VCaP (cell line): ENCODE measurements at regions not wholly inside any gene's neighbourhood (a gene's known extent, or its start where the extent isn't known, plus 50 kb on each side); places are given as distances from the start of the nearest gene placed in this dataset.

Experiments
- H3K27ac ChIP-seq: fragments of 450-650 bp; 2 replicates; pipeline ENCODE4 v1.5.1; 2017
- TF ChIP-seq, protein P1 (sequence below): fragments of 450-650 bp; conservative IDR thresholded peaks from 2 replicates; pipeline ENCODE4 v1.5.1; 2017; ENCODE audit warnings: mild to moderate bottlenecking, moderate library complexity

DNA sequence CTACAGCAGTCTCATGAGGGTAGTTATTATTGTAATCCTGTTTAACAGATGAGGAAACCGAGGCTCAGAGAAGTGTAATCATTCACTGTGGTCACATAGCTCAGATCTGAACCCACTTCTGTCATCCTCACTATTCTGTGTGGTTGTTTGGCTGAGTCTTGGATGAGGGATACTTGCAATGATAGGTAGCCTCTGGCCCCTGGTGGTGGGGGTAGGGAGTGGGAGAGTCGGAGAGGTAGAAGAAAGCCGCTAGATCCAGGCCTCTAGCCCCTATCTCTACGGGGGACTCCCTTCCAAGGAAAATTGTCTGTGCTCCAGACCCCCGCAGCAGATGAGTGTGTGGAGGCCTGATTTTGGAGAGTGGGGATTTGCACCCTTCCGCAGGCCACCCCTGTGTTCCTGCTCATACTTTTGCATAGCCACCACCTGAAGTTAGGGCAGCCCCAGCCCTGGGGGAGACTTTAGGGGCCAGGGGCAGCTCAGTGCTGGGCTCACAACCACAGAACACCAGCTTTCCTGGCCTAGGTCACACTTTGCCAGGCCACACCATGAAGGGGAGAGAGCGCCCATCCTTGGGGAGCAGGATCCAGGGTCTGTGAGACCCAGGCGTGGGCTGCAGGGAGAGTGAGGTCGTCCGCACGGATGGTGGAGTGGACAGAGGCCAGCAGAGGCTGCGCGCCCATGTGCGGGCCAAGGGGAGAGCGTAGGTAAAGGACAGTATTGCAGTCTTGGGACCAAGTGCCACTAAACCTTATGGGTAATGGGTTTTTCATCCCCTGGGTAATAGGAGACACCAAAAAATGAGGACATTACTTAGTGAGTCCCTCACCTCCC, 148.2 kb downstream of the GLI2 start:
- TF ChIP-seq, protein P1, sequence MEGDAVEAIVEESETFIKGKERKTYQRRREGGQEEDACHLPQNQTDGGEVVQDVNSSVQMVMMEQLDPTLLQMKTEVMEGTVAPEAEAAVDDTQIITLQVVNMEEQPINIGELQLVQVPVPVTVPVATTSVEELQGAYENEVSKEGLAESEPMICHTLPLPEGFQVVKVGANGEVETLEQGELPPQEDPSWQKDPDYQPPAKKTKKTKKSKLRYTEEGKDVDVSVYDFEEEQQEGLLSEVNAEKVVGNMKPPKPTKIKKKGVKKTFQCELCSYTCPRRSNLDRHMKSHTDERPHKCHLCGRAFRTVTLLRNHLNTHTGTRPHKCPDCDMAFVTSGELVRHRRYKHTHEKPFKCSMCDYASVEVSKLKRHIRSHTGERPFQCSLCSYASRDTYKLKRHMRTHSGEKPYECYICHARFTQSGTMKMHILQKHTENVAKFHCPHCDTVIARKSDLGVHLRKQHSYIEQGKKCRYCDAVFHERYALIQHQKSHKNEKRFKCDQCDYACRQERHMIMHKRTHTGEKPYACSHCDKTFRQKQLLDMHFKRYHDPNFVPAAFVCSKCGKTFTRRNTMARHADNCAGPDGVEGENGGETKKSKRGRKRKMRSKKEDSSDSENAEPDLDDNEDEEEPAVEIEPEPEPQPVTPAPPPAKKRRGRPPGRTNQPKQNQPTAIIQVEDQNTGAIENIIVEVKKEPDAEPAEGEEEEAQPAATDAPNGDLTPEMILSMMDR = no peak
- H3K27ac ChIP-seq = no peak overlapping the region

DNA sequence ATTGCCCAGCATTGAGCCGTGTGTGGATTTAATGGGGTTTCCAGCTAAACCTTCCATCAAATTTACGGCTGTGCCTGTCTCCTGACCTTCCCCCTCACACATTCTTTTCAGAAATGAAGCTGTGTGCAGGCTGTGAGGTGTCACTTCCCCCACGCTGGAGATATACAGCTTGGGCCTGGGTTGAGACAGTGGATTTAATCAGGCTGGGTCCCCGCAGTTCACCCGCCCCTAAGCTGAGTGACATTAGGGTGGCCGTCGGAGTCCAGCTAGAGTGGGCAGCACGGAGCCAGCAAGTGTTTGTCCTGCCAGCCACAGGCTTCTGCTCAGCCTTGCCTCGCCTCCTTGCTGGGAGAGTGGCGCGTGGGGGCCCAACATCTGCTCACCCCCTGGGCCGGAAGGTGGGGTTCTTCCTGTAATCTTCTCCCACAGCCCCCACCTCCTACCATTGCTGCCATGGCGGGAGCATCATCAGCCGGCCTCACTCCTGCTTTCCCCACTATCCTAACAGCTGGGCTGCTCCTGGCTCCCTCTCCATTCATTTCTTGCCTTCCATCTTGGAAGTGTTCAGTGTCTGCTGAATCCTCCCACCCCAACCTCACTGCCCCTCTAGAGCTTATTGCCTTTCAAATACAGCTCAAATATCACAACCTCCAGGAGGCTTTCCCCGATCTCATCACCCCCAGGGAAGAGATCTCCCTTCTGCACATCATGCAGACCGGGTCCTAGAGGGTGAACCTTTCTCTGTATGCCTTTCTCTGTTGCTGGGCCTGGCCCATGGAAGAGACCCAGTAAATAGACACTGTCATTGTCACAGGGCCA, 149.0 kb downstream of the GLI2 start:
- TF ChIP-seq, protein P1 = no peak
- H3K27ac ChIP-seq = no peak overlapping the region

DNA sequence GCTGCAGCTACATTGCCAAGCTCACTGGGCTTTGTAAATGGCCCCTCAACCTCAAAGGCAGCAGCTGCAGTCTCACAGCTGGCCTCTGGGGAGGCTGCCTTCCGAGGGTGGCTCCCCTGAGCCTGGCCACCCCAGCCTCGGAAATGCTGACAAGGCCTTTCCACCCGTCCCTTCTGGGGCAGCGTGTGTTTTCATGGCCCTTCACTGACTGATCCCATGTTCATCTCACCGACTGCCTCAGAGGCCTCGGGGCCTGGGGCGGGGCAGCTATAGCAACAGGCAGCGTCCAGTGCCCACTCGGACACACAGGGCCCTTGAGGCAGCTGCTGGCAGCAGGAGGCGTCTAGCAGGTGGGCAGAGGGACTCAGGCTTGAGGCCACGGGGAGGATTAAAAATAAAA, 149.7 kb downstream of the GLI2 start:
- TF ChIP-seq, protein P1 = no peak
- H3K27ac ChIP-seq = no peak overlapping the region

DNA sequence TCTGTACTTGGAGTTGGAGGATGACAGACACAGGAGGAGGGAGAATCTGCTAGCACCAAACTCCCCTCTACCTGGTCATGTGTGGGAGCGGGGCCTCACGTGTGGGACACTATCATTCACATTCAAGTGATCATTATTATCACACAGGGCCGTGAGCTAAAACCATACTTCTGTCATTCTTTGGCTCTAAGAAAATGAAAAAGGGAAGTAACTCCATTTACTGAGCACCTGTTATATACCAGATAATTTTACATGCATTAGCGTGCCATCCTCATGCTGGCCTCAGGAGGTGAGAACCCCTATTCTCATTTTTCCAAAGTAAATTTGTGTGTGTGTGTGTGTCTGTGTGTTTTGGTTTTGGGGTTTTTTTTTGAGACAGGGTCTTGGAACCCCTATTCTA, 150.1 kb downstream of the GLI2 start:
- TF ChIP-seq, protein P1 = no peak

DNA sequence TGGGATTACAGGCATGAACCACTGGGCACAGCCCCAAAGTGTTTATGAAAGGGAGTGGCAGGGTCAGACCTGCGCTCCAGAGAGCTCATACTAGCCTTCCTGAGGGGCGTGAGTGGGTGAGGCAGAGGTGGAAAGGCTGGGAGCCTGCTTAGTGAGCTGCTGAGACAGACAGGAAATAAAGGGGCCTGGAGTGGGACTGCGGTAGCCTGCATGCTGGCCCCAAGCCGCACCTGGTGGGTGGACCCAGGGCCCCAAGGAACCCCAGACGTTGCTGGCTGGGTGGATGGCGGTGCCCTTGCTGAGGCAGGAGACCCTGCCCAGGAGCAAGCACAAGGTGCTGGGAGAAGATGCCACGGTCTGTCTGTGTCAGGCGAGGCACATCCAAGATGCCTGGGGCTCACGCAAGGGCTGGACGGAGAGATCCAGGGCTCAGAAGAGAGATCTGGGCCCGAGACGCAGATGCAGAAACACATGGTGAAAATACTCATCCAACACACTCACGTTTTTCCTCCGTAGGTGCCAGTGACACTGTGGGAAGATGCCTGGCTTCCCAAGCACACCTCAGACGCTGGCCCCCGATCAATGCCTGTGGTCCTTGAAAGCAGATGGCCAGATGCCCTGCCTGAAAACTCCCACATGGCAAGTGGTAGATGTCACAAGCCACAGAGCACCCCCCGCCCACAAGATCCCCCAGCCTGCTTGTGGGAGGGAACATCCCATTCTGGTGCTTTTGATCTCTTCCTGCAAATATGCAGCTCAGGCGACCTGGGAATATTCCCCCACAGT, 151.1 kb downstream of the GLI2 start:
- no peak overlapping the region for H3K27ac ChIP-seq
- TF ChIP-seq, protein P1 = no peak

More for the DNA sequence above, 150.1 kb downstream of the GLI2 start:
- H3K27ac ChIP-seq = no peak overlapping the region

DNA sequence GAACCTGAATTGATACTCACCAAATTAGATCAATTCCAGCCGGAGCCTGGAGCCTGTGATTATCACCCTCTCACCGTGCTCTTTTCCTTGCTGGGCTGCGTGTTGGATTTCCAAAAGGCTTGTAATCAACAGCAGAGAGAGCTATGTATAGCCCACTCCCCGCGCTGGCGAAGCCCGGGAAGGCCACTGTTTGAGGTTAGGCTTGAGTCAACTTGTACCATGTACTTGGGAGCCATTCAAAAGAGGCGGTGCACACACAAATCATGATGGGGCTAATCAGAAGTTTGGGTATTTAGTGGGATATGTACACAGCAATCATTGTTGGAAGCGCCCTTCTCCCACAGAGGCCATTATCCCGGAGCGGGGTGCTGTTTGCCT, 151.6 kb downstream of the GLI2 start:
- TF ChIP-seq, protein P1 = no peak
- no peak overlapping the region for H3K27ac ChIP-seq

DNA sequence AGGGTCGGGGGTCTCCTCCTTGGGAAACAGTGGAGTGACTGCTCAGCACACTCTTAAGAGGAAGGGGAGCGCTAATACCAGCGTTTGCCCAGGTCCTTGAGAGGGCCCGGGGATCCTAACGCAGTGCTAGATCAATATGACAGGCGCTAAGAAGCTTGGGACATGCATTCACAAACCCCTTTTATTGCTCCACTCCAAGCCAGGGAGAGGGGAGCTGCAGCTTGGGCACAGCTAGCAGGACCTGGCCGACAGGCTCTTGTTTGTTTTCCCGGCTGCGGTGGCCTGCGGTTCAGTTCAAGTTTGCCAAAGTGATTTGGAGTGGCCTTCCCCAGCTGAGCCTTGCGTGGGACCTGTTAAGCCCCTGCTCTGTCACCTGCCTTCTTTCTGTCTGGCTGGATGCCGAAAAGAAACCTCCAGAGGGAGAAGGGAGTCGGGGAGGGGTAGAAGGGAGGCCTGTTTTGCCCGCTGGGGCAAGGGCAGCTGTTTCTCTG, 152.1 kb downstream of the GLI2 start:
- no peak overlapping the region for H3K27ac ChIP-seq
- TF ChIP-seq, protein P1 = no peak
